CD1c-positive myeloid dendritic cell (primary cell): ENCODE measurements at regions not wholly inside any gene's neighbourhood (a gene's known extent, or its start where the extent isn't known, plus 50 kb on each side); places are given as distances from the start of the nearest gene placed in this dataset.
"Not testable (repeated sequence)": the region's sequence is repeated elsewhere in the genome, so short reads cannot be mapped to it uniquely, and the experiment has no call there.

ENCODE experiments used
- DNase-seq: peaks from one replicate; pipeline ENCODE4 v3.0.0-alpha.2; 2016; ENCODE audit errors: extremely low spot score

- DNase-seq = no peak
These were observed 402.8 kb downstream of the MIAT start for GRCh38 chr22:27060190-27060589.

GRCh38 chr22:27062910-27063309 is 405.5 kb downstream of the MIAT start:
- DNase-seq = no peak

GRCh38 chr22:27063406-27063805 is 406.0 kb downstream of the MIAT start:
- no peak for DNase-seq

DNA sequence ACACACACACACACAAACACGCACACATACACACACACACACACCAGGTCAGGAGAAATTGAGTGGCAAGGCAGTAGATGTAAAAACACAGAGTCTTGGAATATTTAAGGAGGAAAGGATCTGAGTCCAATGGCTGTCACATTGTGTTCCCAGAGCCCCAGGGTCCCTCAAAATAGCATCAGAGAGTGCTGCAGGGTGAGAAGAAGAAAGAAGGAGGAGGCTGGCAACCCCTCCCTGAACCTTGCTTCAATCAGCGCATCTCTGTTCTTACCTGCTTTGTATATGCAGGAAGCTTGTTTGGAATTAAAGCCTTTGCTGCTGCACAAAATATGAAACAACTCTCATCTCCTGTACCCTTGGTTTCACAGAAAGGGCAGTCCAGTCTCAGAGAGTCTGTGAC is 406.5 kb downstream of the MIAT start:
- DNase-seq = no peak

- DNase-seq = peak; percentile 1
These were observed 407.0 kb downstream of the MIAT start for GRCh38 chr22:27064386-27064785.

GRCh38 chr22:27065279-27065678 is 407.9 kb downstream of the MIAT start:
- DNase-seq = no peak

DNA sequence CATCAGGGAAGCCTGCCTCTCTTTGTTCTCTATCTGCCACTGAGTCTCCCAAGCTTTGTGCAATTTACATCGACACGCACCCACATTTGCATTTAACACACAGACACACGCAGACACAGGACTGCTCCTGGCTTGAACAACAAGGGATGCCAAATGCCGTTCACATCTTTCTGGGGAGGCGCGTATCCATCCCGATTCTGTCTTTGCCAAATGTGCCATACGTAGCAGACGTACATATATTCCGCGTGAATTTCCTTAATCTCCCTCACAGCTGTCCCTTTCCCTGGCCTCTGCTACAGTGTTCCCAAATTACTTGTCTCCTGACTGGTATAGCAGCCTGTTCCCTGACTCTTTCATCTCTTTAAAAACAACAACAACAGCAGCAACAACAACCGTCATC is 409.5 kb downstream of the MIAT start:
- DNase-seq = no peak

GRCh38 chr22:27068121-27068520 is 410.7 kb downstream of the MIAT start:
- no peak for DNase-seq

GRCh38 chr22:27070594-27070993 is 413.2 kb downstream of the MIAT start:
- DNase-seq = no peak

- DNase-seq = no peak
These were observed 416.4 kb downstream of the MIAT start for GRCh38 chr22:27073601-27074425.

DNA sequence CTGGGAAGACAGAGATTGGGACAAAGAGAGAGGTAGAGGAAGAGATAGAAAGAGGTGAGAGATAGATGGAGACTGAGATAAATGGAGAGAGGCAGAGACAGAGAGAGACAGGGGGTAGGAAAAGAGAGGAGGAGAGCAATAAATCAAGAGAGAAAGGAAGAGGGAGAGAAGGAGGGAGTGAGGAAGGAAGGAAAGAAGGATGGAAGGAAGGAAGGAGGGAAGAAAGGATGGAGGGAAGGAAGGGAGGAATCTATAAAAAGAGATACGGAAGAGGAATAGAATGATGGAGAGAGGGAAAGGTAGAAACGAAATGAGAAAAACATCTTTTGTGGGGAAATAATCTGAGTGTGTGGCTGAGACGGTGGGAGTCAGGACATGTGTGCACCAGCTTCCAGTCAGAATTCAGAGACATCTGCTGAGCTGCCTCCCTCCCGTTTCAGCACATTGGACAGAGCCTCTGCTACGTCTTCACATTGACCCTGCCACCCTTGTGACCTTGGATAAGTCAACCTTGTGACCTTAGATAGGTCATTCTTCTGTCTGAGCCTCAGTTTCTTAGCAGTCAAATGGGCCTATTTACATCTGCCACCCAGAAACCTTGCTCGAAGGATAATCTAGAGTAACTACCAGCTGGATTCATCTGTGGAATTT is 417.8 kb downstream of the MIAT start:
- DNase-seq = no peak

GRCh38 chr22:27075891-27076290 is 418.5 kb downstream of the MIAT start:
- DNase-seq = no peak

- not testable (repeated sequence) for DNase-seq
These were observed 420.7 kb downstream of the MIAT start for GRCh38 chr22:27078064-27078463.

- DNase-seq = no peak
These were observed 422.7 kb downstream of the MIAT start for GRCh38 chr22:27080036-27080578.

- DNase-seq = no peak
These were observed 423.5 kb downstream of the MIAT start for GRCh38 chr22:27080863-27081262.

DNA sequence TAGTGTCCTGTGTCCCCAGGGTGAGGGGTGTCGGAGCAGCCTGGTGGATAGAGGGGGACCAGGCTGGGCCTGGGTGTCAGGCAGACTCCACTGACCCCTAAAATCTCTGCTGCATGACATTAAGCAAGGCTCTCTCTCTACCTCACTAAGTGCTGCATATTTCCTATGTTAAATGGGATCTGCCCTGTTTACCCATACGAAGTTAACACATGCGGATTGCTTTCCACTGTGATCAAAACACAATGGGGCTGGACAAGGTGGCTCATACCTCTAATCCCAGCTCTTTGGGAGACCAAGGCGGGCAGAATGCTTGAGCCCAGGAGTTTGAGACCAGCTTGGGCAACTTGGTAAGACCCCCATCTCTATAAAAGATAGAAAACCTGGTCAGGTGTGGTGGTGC is 426.2 kb downstream of the MIAT start:
- no peak for DNase-seq

DNA sequence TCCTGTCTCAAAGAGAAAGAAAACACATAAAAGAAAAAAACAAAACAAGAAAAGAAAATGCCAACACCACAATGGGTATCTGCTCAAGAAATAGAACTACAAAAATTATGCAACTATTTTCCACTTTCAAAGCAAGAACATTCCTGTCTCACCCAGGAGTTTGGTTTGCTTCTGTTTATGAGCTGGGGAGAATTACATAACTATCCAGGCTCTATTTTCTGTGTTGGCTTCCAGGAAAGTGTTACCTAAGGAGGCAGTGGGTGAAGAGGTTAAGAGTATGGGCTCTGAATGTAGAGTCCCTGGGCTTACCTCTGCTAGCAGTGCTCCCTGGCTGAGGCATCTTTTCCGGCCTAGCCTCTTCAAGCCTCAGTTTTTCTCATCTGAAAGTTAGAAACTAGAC is 426.7 kb downstream of the MIAT start:
- DNase-seq = no peak

GRCh38 chr22:27086080-27087044 is 429.0 kb downstream of the MIAT start:
- DNase-seq = no peak

DNA sequence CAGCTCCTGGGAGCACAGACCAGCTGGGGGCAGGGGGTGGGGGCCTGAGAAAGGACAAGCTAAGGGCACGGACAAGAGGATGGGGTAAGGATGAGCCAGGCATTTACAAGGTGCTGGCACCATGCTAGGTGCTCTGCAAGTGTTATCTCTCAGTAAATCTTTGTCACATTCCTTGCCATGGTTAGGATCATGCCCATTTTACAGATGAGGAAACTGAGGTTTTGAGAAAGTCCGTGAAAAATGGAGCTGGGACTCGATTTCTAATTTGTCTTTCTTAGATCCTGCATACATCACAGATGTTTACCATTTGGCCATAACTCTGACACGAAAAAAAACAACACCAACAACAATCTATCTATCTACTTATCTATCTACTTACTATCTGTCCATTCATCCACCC is 429.7 kb downstream of the MIAT start:
- DNase-seq = no peak

DNA sequence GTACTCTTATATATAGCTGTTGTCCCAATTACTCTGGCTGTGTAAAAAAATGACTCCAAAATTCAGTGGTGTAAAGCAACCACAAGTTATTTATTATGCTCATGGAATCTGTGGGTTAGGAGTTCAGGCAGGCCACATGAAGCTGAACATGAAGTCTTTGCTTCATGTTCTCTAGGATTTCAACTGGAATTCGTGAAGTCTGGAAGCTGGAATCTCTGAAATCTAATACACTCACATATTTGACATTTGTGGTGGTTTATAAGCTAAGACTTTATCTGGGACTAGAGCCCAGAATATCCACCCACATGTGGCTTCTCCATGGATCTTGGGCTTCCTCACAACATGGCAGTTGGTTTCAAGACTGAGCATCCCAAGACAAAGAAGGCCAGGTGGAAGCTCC is 430.6 kb downstream of the MIAT start:
- DNase-seq = no peak

GRCh38 chr22:27089264-27089663 is 431.9 kb downstream of the MIAT start:
- no peak for DNase-seq

DNA sequence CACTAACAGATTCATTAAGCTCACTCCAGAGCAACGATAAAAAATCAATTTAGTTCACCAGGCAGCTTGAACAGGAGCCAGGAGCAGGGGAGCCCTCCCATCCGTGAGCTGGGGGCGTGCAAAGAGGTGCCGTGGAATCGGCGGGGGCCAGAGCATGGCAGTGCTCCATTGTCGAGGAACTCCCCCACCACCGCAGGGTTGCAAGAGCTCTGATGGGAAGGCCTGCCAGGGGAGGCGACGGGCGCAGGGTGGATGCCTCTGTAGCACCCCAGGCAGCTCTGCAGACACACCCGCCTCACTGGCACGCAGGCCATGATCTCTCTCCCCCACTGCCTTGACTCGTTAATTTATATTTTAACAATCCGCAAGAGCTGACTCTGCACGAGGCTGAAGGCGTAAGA is 433.2 kb downstream of the MIAT start:
- no peak for DNase-seq
